Middle frontal gyrus (tissue), 1 donor: ENCODE measurements at regions not wholly inside any gene's neighbourhood (a gene's known extent, or its start where the extent isn't known, plus 50 kb on each side); places are given as distances from the start of the nearest gene placed in this dataset.

ENCODE experiments used
- DNase-seq: peaks from one replicate; pipeline ENCODE4 v3.0.0-alpha.2; 2015; ENCODE audit warnings: low spot score; ENCODE audit errors: extremely low spot score

GRCh38 chr1:177488722-177489121 lies 318.0 kb downstream of the BRINP2 start:
- no peak for DNase-seq

GRCh38 chr1:177487481-177487880 lies 316.7 kb downstream of the BRINP2 start:
- DNase-seq = no peak

GRCh38 chr1:177480741-177481305 lies 310.1 kb downstream of the BRINP2 start:
- no peak for DNase-seq

- DNase-seq = no peak
Measured at GRCh38 chr1:177479600-177479999, 308.8 kb downstream of the BRINP2 start.

- no peak for DNase-seq
Measured at GRCh38 chr1:177476676-177477075, 305.9 kb downstream of the BRINP2 start.

- no peak for DNase-seq
Measured at GRCh38 chr1:177472567-177472966, 301.8 kb downstream of the BRINP2 start.

- no peak for DNase-seq
Measured at GRCh38 chr1:177471244-177471643, 300.5 kb downstream of the BRINP2 start.

GRCh38 chr1:177469519-177469918 lies 298.8 kb downstream of the BRINP2 start:
- DNase-seq = no peak

GRCh38 chr1:177466286-177466685 lies 295.5 kb downstream of the BRINP2 start:
- DNase-seq = no peak

- DNase-seq = no peak
Measured at GRCh38 chr1:177464686-177465085, 293.9 kb downstream of the BRINP2 start.

- DNase-seq = no peak
Measured at GRCh38 chr1:177451191-177451590, 280.4 kb downstream of the BRINP2 start.

GRCh38 chr1:177448652-177449357 lies 278.0 kb downstream of the BRINP2 start:
- no peak for DNase-seq

- no peak for DNase-seq
Measured at GRCh38 chr1:177448036-177448615, 277.4 kb downstream of the BRINP2 start.

- no peak for DNase-seq
Measured at GRCh38 chr1:177444997-177445746, 274.4 kb downstream of the BRINP2 start.

GRCh38 chr1:177443003-177443402 lies 272.2 kb downstream of the BRINP2 start:
- no peak for DNase-seq

GRCh38 chr1:177442584-177442983 lies 271.8 kb downstream of the BRINP2 start:
- no peak for DNase-seq

GRCh38 chr1:177441281-177441680 lies 270.5 kb downstream of the BRINP2 start:
- no peak for DNase-seq

GRCh38 chr1:177440821-177441220 lies 270.1 kb downstream of the BRINP2 start:
- DNase-seq = no peak

- DNase-seq = no peak
Measured at GRCh38 chr1:177439301-177439700, 268.5 kb downstream of the BRINP2 start.

- DNase-seq = no peak
Measured at GRCh38 chr1:177435364-177435763, 264.6 kb downstream of the BRINP2 start.

GRCh38 chr1:177432897-177433296 lies 262.1 kb downstream of the BRINP2 start:
- DNase-seq = no peak

GRCh38 chr1:177431123-177431522 lies 260.4 kb downstream of the BRINP2 start:
- DNase-seq = no peak
